ENCODE measurements at regions not wholly inside any gene's neighbourhood (a gene's known extent, or its start where the extent isn't known, plus 50 kb on each side); places are given as distances from the start of the nearest gene placed in this dataset.
A peak's percentile ranks its signal among the peaks of the same experiment; 100 is the strongest.

DNA sequence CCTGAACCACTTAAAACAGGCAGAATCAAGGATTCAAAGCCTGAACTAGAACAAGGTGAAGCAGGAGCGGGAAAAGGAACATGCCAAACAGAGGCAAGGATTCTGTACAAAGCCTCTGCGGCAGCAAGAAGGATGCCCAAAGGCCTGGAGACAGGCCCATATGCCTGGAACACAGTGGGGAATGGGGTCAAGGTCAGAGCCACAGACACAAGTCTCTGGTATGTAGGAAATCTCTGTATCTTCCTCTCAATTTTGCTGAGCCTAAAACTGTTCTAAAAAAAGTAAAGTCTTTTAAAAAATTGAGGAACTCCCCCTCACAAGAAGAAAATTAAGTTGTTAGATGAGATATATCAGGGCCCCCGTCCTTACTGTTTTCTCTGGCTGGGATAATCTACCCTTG, 175.9 kb upstream of the GHITM start:
- no peak overlapping the region for H3K27ac ChIP-seq
- H3K4me3 ChIP-seq: no peak overlapping the region
- TF ChIP-seq CTCF (IDR thresholded peaks at IDR 0.05): no peak
- no peaks in the 10 kb centered on the region for H3K27me3 ChIP-seq
- intact Hi-C loops (cut with DNase I): no loop called here
- H3K9me3 ChIP-seq: no peaks in the 10 kb centered on the region
- ATAC-seq (no peak), DNase-seq (no peak)
- H3K36me3 ChIP-seq: no peaks in the 10 kb centered on the region
- H3K4me1 ChIP-seq: no peaks in the 10 kb centered on the region

- DNase-seq: peak in 1 of 4 donors; percentile 16
- Histone ChIP-seq H3K27me3 (no peaks in the 10 kb centered on the region), H3K4me1 (no peaks in the 10 kb centered on the region), H3K27ac (no peak overlapping the region), H3K9me3 (no peaks in the 10 kb centered on the region), H3K36me3 (no peaks in the 10 kb centered on the region), H3K4me3 (no peak overlapping the region)
- TF ChIP-seq CTCF (IDR thresholded peaks at IDR 0.05): no peak
- intact Hi-C loops (cut with DNase I): no loop called here
- ATAC-seq: no peak
Measured at GRCh38 chr10:83965473-83965872, 173.8 kb upstream of the GHITM start.

GRCh38 chr10:83968052-83968451, 171.3 kb upstream of the GHITM start:
- DNase-seq (no peak), ATAC-seq (no peak)
- intact Hi-C loops (cut with DNase I): no loop called here
- Histone ChIP-seq H3K36me3 (no peaks in the 10 kb centered on the region), H3K27ac (no peak overlapping the region), H3K4me3 (no peak overlapping the region), H3K9me3 (no peaks in the 10 kb centered on the region), H3K4me1 (no peaks in the 10 kb centered on the region), H3K27me3 (no peaks in the 10 kb centered on the region)
- TF ChIP-seq CTCF (IDR thresholded peaks at IDR 0.05): no peak

DNA sequence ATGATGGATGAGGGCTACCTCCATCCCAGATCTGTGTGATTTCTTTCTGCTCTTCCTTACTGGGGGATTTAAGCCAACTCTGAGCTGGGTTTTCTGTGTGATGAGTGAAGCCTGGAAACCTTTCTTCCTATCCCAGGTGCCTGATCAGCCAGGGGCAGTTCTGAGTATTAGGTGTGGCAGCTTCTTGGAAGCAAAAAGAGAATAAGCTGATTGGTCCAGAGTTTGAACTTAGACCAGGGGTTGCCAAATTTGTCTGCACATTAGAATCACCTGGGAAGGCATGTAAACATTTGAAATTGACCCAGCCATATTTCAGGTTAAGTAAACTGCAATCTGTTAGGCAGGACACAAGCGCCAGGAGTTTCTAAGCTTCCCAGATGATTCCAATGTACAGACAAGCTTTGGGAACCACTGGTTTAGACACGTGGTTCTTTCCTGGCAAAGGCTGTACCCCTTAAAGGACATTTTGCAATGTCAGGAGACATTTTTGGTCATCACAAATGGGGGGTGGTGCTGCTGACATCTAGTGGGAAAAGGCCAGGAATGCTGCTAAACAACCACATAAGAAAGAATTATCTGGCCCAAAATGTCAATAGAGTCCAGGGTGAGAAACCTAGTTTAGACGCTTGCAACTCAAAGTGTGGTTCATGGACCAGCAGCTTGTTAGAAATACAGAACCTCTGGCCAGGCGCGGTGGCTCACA, 160.5 kb upstream of the GHITM start:
- no peaks in the 10 kb centered on the region for H3K9me3 ChIP-seq
- TF ChIP-seq CTCF (IDR thresholded peaks at IDR 0.05): no peak
- no peaks in the 10 kb centered on the region for H3K36me3 ChIP-seq
- H3K27ac ChIP-seq: no peak overlapping the region
- no peak overlapping the region for H3K4me3 ChIP-seq
- no peaks in the 10 kb centered on the region for H3K4me1 ChIP-seq
- intact Hi-C loops (cut with DNase I): no loop called here
- DNase-seq (no peak), ATAC-seq (no peak)
- no peaks in the 10 kb centered on the region for H3K27me3 ChIP-seq

GRCh38 chr10:83982812-83983211, 156.5 kb upstream of the GHITM start:
- Histone ChIP-seq H3K4me1 (no peaks in the 10 kb centered on the region), H3K4me3 (no peak overlapping the region), H3K36me3 (no peaks in the 10 kb centered on the region), H3K27me3 (no peaks in the 10 kb centered on the region), H3K27ac (no peak overlapping the region), H3K9me3 (no peaks in the 10 kb centered on the region)
- intact Hi-C loops (cut with DNase I): no loop called here
- no peak for ATAC-seq
- no peak for DNase-seq
- no peak for TF ChIP-seq CTCF (IDR thresholded peaks at IDR 0.05)
